GM20000 (cell line): ENCODE measurements at regions not wholly inside any gene's neighbourhood (a gene's known extent, or its start where the extent isn't known, plus 50 kb on each side); places are given as distances from the start of the nearest gene placed in this dataset.

Experiments used
- DNase-seq: peaks from one replicate; pipeline ENCODE4 v3.0.0; 2012; ENCODE audit warnings: low spot score
- CTCF ChIP-seq: IDR thresholded peaks from 2 replicates; pipeline ENCODE4 v1.5.1; 2012; ENCODE audit warnings: mild to moderate bottlenecking, control low read depth; ENCODE audit errors: extremely low read depth, missing control alignments

GRCh38 chr1:30321996-30322858 lies 401.2 kb downstream of the MATN1 start:
- no peak for TF ChIP-seq CTCF
- no peak for DNase-seq

- DNase-seq, result no peak
- TF ChIP-seq CTCF, result no peak
These were observed 402.0 kb downstream of the MATN1 start for GRCh38 chr1:30321246-30321910.

GRCh38 chr1:30320581-30320890 lies 402.8 kb downstream of the MATN1 start:
- no peak for TF ChIP-seq CTCF
- DNase-seq, result no peak

- TF ChIP-seq CTCF, result no peak
- DNase-seq, result no peak
These were observed 403.4 kb downstream of the MATN1 start for GRCh38 chr1:30319765-30320580.

- DNase-seq, result no peak
These were observed 404.3 kb downstream of the MATN1 start for GRCh38 chr1:30318864-30319718.

GRCh38 chr1:30318413-30318812 lies 405.0 kb downstream of the MATN1 start:
- no peak for TF ChIP-seq CTCF
- DNase-seq, result no peak

More at GRCh38 chr1:30318864-30319718, 404.3 kb downstream of the MATN1 start:
- TF ChIP-seq CTCF, result no peak
